GM12865 (cell line): ENCODE measurements at regions not wholly inside any gene's neighbourhood (a gene's known extent, or its start where the extent isn't known, plus 50 kb on each side); places are given as distances from the start of the nearest gene placed in this dataset.
A peak's percentile ranks its signal among the peaks of the same experiment; 100 is the strongest.
"Not testable (repeated sequence)": the region's sequence is repeated elsewhere in the genome, so short reads cannot be mapped to it uniquely, and the experiment has no call there.

Source experiments
- DNase-seq: peaks from one replicate; pipeline ENCODE4 v3.0.0; 2010; ENCODE audit warnings: low read depth
- H3K4me3 ChIP-seq: 2 replicates; pipeline ENCODE4 v1.5.1; 2011; ENCODE audit warnings: mild to moderate bottlenecking, low read depth, low read length, control low read depth
- CTCF ChIP-seq: IDR thresholded peaks from 2 replicates; pipeline ENCODE4 v1.5.1; 2011; ENCODE audit warnings: low read length, control low read depth, low read depth, inconsistent platforms; ENCODE audit not compliant: insufficient read depth; ENCODE audit errors: missing control alignments

- no peak for TF ChIP-seq CTCF
- H3K4me3 ChIP-seq: no peak overlapping the region
- DNase-seq: no peak
Observed at GRCh38 chrX:125422986-125423385, 103.3 kb downstream of the TEX13C start.

- DNase-seq: no peak
- TF ChIP-seq CTCF: no peak
- no peak overlapping the region for H3K4me3 ChIP-seq
Observed at GRCh38 chrX:125424536-125424935, 104.9 kb downstream of the TEX13C start.

GRCh38 chrX:125436855-125437254 is 117.2 kb downstream of the TEX13C start:
- peak; percentile 15 for TF ChIP-seq CTCF
- no peak overlapping the region for H3K4me3 ChIP-seq
- peak; percentile 0 for DNase-seq

- H3K4me3 ChIP-seq: no peak overlapping the region
- no peak for TF ChIP-seq CTCF
- DNase-seq: no peak
Observed at GRCh38 chrX:125439194-125439849, 119.7 kb downstream of the TEX13C start.

GRCh38 chrX:125444659-125445058 is 125.0 kb downstream of the TEX13C start:
- TF ChIP-seq CTCF: no peak
- H3K4me3 ChIP-seq: no peak overlapping the region

GRCh38 chrX:125475482-125475881 is 155.8 kb downstream of the TEX13C start:
- TF ChIP-seq CTCF: no peak
- no peak for DNase-seq
- H3K4me3 ChIP-seq: no peak overlapping the region

More at GRCh38 chrX:125444659-125445058, 125.0 kb downstream of the TEX13C start:
- DNase-seq: no peak

GRCh38 chrX:125492439-125492838 is 172.8 kb downstream of the TEX13C start:
- no peak for TF ChIP-seq CTCF
- DNase-seq: no peak
- H3K4me3 ChIP-seq: no peak overlapping the region

- DNase-seq, H3K4me3 ChIP-seq: not testable (repeated sequence)
Observed at GRCh38 chrX:125493004-125493403, 173.3 kb downstream of the TEX13C start.
